HL-60 (cell line): ENCODE measurements at regions not wholly inside any gene's neighbourhood (a gene's known extent, or its start where the extent isn't known, plus 50 kb on each side); places are given as distances from the start of the nearest gene placed in this dataset.

ENCODE experiments used
- DNase-seq, 2 experiments: peaks; one replicate each; pipeline ENCODE4 v3.0.0-alpha.2; 2010 to 2020; ENCODE audit warnings: low read depth in 1 of 2, low spot score in 1 of 2
- H3K27ac ChIP-seq: fragments of 250-450 bp; sonication (Bioruptor Pico); replicated peaks from 2 replicates; pipeline ENCODE4 v1.5.1; 2020; ENCODE audit warnings: mild to moderate bottlenecking, moderate library complexity
- H3K27me3 ChIP-seq: fragments of 250-450 bp; sonication (Bioruptor Pico); 2 replicates; pipeline ENCODE4 v1.5.1; 2021; ENCODE audit warnings: mild to moderate bottlenecking, moderate library complexity; ENCODE audit not compliant: insufficient read depth, poor library complexity, severe bottlenecking
- H3K4me3 ChIP-seq: replicated peaks from 2 replicates; pipeline ENCODE4 v1.5.1; 2011; ENCODE audit warnings: mild to moderate bottlenecking, control low read depth, low read length; ENCODE audit not compliant: insufficient read depth
- GABPA ChIP-seq: IDR thresholded peaks from 2 replicates; pipeline ENCODE4 v1.6.1; 2012; ENCODE audit warnings: low read depth
- POLR2AphosphoS5 ChIP-seq: IDR thresholded peaks from 2 replicates; pipeline ENCODE4 v1.6.1; 2012; ENCODE audit warnings: low read depth
- SPI1 ChIP-seq: IDR thresholded peaks from 2 replicates; pipeline ENCODE4 v1.6.1; 2012; ENCODE audit warnings: low read depth, mild to moderate bottlenecking, borderline replicate concordance
- TF ChIP-seq, protein P1 (sequence below): IDR thresholded peaks from one replicate; pipeline ENCODE4 v1.5.1; 2011; ENCODE audit warnings: low read length, control low read depth, inconsistent platforms; ENCODE audit not compliant: insufficient read depth
- TF ChIP-seq, protein P2 (sequence below): IDR thresholded peaks from 2 replicates; pipeline ENCODE4 v1.6.1; 2012; ENCODE audit warnings: low read depth; ENCODE audit not compliant: insufficient replicate concordance

DNA sequence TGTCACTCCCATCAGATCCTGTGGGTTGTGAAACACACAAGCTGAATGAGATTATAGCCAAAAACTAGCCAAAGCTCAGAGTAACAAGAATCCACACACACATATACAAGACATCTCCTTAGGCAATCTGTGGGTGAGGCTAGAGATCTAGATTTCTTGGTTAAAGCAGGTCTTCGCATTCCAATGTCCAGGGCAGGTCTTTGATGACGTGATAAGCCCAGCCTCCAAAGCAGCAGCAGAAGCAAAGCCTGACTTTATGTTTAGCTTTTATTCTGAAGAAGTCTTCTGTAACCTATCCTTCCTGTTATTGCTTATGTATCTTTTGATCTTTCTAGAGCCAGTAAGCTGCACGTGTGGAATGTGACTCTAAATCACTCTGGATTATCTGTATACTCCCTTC, 199.1 kb upstream of the SLC30A5 start:
- Histone ChIP-seq H3K27ac (no peak overlapping the region), H3K4me3 (no peak overlapping the region), H3K27me3 (no peaks in the 10 kb centered on the region)
- TF ChIP-seq, protein P1, sequence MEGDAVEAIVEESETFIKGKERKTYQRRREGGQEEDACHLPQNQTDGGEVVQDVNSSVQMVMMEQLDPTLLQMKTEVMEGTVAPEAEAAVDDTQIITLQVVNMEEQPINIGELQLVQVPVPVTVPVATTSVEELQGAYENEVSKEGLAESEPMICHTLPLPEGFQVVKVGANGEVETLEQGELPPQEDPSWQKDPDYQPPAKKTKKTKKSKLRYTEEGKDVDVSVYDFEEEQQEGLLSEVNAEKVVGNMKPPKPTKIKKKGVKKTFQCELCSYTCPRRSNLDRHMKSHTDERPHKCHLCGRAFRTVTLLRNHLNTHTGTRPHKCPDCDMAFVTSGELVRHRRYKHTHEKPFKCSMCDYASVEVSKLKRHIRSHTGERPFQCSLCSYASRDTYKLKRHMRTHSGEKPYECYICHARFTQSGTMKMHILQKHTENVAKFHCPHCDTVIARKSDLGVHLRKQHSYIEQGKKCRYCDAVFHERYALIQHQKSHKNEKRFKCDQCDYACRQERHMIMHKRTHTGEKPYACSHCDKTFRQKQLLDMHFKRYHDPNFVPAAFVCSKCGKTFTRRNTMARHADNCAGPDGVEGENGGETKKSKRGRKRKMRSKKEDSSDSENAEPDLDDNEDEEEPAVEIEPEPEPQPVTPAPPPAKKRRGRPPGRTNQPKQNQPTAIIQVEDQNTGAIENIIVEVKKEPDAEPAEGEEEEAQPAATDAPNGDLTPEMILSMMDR: no peak
- TF ChIP-seq, protein P2, sequence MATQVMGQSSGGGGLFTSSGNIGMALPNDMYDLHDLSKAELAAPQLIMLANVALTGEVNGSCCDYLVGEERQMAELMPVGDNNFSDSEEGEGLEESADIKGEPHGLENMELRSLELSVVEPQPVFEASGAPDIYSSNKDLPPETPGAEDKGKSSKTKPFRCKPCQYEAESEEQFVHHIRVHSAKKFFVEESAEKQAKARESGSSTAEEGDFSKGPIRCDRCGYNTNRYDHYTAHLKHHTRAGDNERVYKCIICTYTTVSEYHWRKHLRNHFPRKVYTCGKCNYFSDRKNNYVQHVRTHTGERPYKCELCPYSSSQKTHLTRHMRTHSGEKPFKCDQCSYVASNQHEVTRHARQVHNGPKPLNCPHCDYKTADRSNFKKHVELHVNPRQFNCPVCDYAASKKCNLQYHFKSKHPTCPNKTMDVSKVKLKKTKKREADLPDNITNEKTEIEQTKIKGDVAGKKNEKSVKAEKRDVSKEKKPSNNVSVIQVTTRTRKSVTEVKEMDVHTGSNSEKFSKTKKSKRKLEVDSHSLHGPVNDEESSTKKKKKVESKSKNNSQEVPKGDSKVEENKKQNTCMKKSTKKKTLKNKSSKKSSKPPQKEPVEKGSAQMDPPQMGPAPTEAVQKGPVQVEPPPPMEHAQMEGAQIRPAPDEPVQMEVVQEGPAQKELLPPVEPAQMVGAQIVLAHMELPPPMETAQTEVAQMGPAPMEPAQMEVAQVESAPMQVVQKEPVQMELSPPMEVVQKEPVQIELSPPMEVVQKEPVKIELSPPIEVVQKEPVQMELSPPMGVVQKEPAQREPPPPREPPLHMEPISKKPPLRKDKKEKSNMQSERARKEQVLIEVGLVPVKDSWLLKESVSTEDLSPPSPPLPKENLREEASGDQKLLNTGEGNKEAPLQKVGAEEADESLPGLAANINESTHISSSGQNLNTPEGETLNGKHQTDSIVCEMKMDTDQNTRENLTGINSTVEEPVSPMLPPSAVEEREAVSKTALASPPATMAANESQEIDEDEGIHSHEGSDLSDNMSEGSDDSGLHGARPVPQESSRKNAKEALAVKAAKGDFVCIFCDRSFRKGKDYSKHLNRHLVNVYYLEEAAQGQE: no peak
- no peak for DNase-seq

DNA sequence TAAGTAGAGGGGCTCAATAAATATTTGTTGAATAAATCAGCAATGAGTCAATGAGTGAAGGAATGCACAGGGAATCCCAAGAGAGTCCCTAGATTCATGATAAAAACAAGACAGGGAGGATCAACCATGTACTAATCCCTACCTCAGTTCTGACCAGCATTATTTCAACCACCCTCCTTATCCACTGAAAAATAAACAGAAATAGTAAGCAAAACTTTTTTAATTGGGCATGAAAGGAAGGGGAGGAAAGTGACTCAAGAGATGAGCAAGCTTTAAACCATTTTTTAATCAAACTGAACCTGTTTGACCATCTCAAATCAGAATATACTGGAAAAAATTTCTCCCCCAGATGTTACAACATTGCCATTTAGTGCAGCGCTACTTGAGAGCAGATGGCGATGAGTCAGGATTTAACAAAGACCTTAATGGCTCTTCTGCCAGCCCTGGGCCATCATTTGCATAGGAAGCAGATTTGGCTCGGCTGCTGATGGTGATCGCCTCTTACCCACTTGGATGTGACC, 194.8 kb upstream of the SLC30A5 start:
- H3K27me3 ChIP-seq: no peaks in the 10 kb centered on the region
- no peak for DNase-seq
- H3K4me3 ChIP-seq: no peak overlapping the region
- TF ChIP-seq SPI1 (no peak), POLR2AphosphoS5 (no peak), GABPA (no peak)
- TF ChIP-seq, protein P1: no peak
- TF ChIP-seq, protein P2: no peak
- H3K27ac ChIP-seq: no peak overlapping the region

DNA sequence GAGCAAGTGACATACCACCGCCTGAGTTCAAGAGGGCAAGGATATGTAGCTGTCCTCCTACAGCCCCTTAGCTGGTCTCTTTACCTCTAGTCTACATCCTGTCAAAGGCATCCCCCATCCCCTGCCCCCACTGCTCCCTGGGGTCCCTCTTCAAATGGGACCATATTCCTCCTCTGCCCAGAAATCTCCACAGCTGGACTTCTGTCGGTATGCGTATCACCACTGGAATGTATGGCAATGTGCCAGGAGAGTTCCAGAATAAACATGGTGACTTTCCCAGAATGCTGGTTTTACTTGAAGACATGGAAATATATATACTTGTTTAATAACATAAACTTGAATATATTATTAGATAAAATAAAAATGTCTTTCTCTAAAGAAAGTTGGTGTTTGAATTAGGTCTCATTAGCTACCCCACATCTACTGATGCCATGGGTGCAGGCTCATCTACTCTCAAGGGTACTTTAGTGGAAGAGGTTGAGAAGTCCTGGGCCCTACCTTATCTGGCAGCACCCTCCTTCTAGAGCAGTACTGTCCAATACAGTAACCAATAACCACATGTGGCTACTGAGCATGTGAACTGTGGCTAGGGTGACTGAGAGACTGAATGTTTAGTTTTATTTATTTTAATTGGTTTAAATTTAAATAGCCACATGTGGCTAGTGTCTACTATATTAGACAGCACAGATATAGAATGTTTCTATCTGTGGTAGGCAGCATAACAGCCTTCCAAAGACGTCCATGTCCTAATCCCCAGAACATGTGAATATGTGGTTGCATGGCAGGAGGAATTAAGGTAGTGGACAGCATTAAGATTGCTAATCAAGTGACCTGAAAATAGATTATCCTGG, 181.7 kb upstream of the SLC30A5 start:
- Histone ChIP-seq H3K27me3 (no peaks in the 10 kb centered on the region), H3K27ac (no peak overlapping the region), H3K4me3 (no peak overlapping the region)
- TF ChIP-seq, protein P2: no peak
- no peak for TF ChIP-seq POLR2AphosphoS5
- no peak for TF ChIP-seq GABPA
- TF ChIP-seq, protein P1: no peak
- no peak for TF ChIP-seq SPI1
- DNase-seq: no peak
